Testis (tissue), 2 donors: ENCODE measurements at regions not wholly inside any gene's neighbourhood (a gene's known extent, or its start where the extent isn't known, plus 50 kb on each side); places are given as distances from the start of the nearest gene placed in this dataset.

Source experiments
- DNase-seq: peaks from one replicate; pipeline ENCODE4 v3.0.0-alpha.2; 2019
- H3K27ac ChIP-seq, 2 donors: fragments of 200-600 bp; sonication (generic); one replicate each; pipeline ENCODE4 v1.5.1; 2019
- H3K27me3 ChIP-seq: fragments of 200-600 bp; sonication (generic); one replicate; pipeline ENCODE4 v1.5.1; 2019
- H3K36me3 ChIP-seq: fragments of 200-600 bp; sonication (generic); one replicate; pipeline ENCODE4 v1.5.1; 2017; ENCODE audit warnings: low read depth; ENCODE audit errors: missing control alignments
- H3K4me1 ChIP-seq: fragments of 200-600 bp; sonication (generic); one replicate; pipeline ENCODE4 v1.5.1; 2019
- H3K4me3 ChIP-seq, 2 donors: fragments of 200-600 bp; sonication (generic); one replicate each; pipeline ENCODE4 v1.5.1; 2017 to 2019
- H3K9me3 ChIP-seq: fragments of 200-600 bp; sonication (generic); one replicate; pipeline ENCODE4 v1.5.1; 2017
- CTCF ChIP-seq, 3 experiments: fragments of 450-650 bp in 2 of 3; fragments of 200-600 bp in 1 of 3; sonication (generic) in 1 of 3; IDR thresholded peaks; one replicate each; pipeline ENCODE4 v1.5.1; 2016 to 2019; ENCODE audit warnings: antibody characterized with exemption in 3 of 3, mild to moderate bottlenecking in 2 of 3, moderate library complexity in 1 of 3
- POLR2A ChIP-seq: fragments of 450-650 bp; IDR thresholded peaks from one replicate; pipeline ENCODE4 v1.6.1; 2017; ENCODE audit warnings: antibody characterized with exemption, mild to moderate bottlenecking, moderate library complexity
- WGBS, 2 donors: methylation state at CpG; one replicate each; pipeline ENCODE4 v1.1.5; 2018; 5-methylcytosine and 5-hydroxymethylcytosine counted together
- intact Hi-C: fragments of 100-400 bp; cut with DNase I; formaldehyde crosslinking; loops from one replicate; pipeline ENCODE4 v1.15.1; 2023; ENCODE audit warnings: low total_unique reads

DNA sequence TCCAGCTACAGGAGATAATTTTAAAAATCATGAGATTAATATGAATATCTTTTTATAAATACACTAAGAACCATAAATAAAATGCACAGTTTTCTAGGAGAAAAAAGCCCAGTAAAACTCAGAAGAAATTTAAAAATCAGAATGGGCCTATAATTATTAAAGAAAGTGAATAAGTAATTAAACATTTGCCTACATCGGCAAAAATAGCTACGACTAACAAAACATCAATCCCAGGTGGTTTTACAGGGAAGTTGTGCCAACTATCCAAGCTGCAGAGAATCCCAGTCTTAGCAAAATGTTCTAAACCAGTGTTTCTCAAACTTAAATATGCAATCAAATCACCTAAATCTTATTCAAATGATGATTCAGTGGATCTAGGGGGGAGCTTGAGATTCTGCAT, 180.0 kb downstream of the TRIM29 start:
- Histone ChIP-seq H3K9me3 (no peaks in the 10 kb centered on the region), H3K4me3 (no peak overlapping the region), H3K36me3 (no peaks in the 10 kb centered on the region), H3K27ac (no peak overlapping the region), H3K27me3 (no peaks in the 10 kb centered on the region), H3K4me1 (no peaks in the 10 kb centered on the region)
- no peak for TF ChIP-seq CTCF (IDR thresholded peaks at IDR 0.05)
- no peak for TF ChIP-seq POLR2A
- 58 to 61% methylated on average over 2 of the region's 2 CpGs for WGBS, 2 donors
- intact Hi-C loops = no loop called here
- no peak for DNase-seq

DNA sequence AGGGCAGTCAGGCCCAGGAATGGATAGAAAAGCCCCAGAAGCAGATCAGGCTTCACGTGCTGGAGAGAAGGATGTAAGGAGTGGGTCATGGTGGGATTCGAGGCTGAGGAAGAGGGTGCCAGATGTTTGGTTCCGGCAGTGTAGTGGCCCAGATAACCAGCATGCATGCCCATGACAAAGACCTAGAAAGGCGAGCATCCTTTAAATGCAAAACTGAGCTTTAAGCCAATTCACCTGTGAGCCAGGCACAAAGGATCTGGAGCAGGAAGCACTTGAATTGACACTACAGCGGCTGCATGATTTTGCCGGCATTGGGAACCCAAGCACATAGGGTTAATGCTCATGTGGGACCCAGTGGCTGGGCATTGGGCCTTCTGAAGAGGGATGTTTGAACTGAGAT, 185.5 kb downstream of the TRIM29 start:
- intact Hi-C loops = no loop called here

GRCh38 chr11:119943298-119943655, 194.6 kb downstream of the TRIM29 start:
- Histone ChIP-seq H3K27me3 (no peaks in the 10 kb centered on the region), H3K4me1 (no peaks in the 10 kb centered on the region), H3K9me3 (no peaks in the 10 kb centered on the region), H3K4me3 (no peak overlapping the region), H3K36me3 (no peaks in the 10 kb centered on the region), H3K27ac (no peak overlapping the region)
- WGBS, 2 donors = 86 to 93% methylated on average over 4 to 5 of the region's 5 CpGs
- TF ChIP-seq POLR2A = no peak
- TF ChIP-seq CTCF (IDR thresholded peaks at IDR 0.05) = no peak
- intact Hi-C loops = no loop called here
- DNase-seq = no peak

More for the DNA sequence above, 185.5 kb downstream of the TRIM29 start:
- H3K36me3 ChIP-seq = no peaks in the 10 kb centered on the region
- H3K27me3 ChIP-seq = no peaks in the 10 kb centered on the region
- H3K4me3 ChIP-seq = no peak overlapping the region
- no peak for DNase-seq
- WGBS, 2 donors = 80 to 84% methylated on average over 6 of the region's 6 CpGs
- TF ChIP-seq POLR2A (no peak), CTCF (IDR thresholded peaks at IDR 0.05) (no peak)
- H3K27ac ChIP-seq = no peak overlapping the region
- no peaks in the 10 kb centered on the region for H3K9me3 ChIP-seq
- no peaks in the 10 kb centered on the region for H3K4me1 ChIP-seq

GRCh38 chr11:119942583-119943297, 195.2 kb downstream of the TRIM29 start:
- intact Hi-C loops = no loop called here

More at GRCh38 chr11:119942583-119943297, 195.2 kb downstream of the TRIM29 start:
- Histone ChIP-seq H3K9me3 (no peaks in the 10 kb centered on the region), H3K4me1 (no peaks in the 10 kb centered on the region), H3K27ac (no peak overlapping the region), H3K4me3 (no peak overlapping the region), H3K27me3 (no peaks in the 10 kb centered on the region), H3K36me3 (no peaks in the 10 kb centered on the region)
- no peak for TF ChIP-seq CTCF (IDR thresholded peaks at IDR 0.05)
- TF ChIP-seq POLR2A = no peak
- DNase-seq = no peak
- 88 to 93% methylated on average over 7 of the region's 7 CpGs for WGBS, 2 donors
